Kasumi-1 (cell line): ENCODE measurements at regions not wholly inside any gene's neighbourhood (a gene's known extent, or its start where the extent isn't known, plus 50 kb on each side); places are given as distances from the start of the nearest gene placed in this dataset.

Experiments
- DNase-seq, 2 experiments: peaks; one replicate each; lab custom pipeline; 2025; lab: John Stamatoyannopoulos, UW

DNA sequence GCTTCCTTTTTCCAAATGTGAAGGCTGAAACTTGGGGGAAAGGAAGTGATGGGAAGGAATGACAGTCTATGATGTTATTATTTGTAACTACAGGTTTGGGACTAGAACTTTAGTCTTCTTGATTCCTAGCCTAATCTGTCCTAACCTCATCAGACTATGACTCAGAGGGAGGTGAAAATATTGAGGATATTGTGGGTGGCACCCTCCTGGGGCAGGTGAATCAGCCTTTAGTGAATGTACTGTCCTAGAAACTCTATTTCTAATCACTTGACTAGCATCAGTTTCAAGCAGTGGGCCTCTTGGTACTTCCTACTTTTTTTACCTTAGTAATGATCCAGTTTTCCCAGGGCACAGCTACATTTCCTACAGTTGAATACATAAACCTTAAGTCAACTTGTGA is 829.0 kb upstream of the API5 start:
- DNase-seq, result no peak

DNA sequence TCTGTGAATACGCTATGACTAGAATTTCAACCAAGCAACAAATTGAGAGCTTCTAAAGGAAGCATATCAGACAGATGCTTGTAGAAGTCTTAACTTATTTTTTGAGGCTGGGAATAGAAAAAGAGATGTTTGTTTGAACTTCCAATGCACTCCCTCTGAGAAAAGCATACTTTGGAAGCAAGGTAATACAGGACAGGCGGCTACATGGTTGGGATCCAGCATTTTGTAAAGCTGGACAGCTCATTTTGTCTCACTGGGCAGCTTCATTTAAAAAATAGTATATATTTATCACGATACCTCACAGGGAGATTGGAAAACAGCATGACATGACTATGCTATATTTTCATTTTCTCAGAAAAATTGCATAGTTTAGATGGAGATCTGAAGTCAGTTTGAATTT is 821.3 kb upstream of the API5 start:
- DNase-seq, result no peak

DNA sequence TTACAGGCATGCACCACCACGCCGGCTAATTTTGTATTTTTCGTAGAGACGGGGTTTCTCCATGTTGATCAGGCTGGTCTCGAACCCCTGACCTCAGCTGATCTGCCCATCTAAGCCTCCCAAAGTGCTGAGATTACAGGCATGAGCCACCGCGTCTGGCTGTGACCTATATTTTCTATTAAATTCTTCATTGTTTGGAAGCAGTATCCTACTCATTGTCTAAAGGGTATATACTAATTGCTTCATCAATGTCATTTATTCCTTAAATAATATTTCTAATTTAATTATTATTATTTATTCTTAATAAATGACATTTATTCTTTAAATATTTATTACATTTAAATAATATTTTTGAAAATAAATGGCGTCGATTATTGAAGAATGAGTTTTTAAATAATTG is 817.3 kb upstream of the API5 start:
- no peak for DNase-seq

DNA sequence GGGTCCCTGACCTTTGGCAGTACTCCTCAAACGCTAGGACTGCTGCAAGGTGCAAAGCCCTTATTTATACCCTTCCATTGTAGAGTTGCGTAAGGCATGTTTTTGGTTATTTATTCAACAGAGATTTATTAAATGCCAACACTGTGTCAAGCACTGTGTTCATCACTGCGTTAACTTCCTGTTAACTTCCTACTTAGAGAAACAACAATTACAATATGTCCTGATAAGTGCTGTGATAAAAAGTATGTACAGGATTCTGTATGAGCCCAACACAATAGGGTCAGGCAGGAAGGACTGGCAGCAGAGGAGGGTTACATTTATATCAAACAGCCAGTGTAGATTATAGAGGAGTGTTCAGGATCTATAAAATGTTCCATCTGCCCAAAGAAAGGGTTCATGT is 812.8 kb upstream of the API5 start:
- no peak for DNase-seq

DNA sequence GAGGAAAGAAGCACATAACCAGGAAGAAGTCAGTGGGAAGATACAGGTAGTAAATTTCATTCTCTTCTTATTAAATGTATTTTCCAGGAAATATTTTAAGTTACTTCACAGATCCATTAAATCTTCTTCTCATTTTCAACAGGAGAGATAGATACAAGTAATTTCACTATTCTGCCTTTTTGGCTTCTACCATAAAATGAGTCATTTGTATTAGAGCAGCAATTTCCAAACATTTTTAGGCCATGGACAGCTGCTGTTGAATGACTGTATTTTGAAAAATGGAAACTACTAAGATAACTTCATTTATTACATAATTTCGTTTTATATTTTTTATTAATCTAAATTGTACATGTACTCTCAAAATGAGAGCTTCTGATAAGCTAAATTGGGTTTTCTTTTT is 809.6 kb upstream of the API5 start:
- DNase-seq, result no peak

DNA sequence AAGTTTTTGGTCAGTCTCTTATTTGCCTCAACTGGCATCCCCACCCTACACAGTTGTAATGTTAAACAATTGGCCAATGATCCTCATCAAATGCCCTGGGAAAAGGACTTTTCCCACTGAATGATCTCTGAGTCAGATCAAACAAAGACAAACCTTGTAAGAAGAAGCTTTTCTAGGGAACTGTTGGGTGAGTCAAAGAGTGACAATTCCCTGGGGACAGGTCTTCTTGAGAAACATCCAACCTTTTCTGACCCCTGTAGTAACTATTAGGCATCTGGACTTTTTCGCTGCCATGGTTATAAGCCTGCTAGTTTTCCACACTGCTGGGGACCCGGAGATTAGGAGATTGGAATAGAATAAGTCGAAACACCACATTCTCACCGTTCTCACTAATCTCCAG is 789.8 kb upstream of the API5 start:
- DNase-seq, result no peak

DNA sequence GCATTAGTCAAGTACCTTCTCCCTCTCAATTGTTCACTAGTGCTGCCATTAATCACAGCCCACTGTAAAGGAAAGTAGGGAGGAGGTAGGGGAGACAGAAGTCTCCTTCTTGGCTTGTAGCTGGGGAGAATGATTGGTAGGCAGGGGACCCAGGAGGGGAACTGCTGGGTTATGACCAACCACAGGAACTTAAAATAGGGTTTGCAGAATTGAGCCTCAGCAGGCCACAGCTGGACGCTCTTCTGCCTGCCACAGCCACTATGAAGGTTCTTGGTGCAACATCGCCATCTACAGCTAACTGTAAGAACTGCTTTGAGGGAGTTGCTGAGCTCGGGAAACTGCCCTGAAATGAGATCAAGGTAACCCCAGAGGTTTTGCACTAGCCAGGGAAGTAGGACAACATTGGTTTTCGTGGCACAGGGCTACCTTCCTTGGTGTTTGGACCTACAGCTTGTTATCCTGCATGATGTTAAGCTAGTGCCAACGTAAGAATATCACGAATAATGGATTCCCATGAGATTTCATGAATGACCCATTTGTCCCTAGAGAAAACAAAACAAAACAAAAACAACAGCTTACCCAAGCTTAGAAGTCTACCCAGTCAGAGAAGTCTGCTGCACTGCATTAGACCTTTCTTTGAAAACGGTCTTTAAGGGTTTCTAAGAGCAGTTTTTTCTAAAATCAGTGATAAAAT is 787.1 kb upstream of the API5 start:
- DNase-seq, result peak; percentile 74 to 75

DNA sequence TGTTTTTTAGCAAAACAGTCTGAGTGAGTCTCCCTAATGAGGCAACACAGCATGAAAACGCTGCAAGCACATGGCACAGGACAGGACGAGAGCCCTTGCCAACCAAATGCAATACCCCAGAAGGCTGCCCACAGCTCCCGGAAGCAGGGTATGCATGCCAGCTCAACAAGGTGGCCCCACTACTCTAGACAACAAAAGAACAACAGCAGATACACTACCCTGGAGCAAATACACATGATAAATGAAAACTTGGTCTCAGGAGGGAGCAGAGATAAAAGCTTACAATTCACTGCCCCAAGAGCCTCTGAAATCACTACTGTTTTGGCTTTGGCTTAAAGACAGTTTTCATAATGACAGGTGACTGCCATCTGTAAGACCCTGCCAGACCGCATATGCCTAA is 785.4 kb upstream of the API5 start:
- no peak for DNase-seq

DNA sequence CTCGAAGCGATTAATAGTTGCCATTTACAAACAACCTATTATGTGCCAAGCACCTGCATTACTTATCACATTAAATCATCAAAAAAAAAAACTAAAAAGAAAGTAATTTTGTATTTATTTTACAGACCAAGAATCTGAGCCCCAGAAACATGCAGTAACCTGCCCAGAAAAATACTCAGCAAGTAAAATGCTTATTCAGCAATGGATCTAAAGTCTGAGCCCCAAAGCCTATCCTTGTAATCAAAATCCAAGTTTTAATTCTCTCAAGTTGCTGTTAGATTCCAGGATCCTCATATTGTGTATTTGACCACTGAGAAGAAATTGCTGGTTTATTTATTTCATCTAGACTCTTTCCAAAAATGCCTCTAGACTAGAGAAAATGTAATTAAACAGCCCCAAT is 783.3 kb upstream of the API5 start:
- DNase-seq, result no peak

DNA sequence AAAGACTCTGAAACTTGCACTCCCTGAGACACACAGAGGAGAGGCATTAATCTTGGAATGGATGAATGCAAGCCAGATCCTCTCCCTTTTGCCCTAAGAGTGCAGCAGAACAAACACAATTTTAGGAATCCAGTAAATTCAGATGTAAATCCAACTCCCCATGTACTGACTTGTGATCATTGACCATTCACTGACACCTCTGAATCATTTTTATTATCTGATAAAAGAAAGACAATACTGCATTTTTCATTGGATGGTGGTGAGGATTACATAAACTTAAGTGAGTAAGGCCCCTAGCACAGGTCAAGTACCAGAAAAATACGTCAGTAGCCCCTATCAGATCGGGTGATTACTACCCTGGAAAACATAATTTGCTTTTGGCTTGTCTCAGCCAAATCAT is 782.9 kb upstream of the API5 start:
- DNase-seq, result no peak

DNA sequence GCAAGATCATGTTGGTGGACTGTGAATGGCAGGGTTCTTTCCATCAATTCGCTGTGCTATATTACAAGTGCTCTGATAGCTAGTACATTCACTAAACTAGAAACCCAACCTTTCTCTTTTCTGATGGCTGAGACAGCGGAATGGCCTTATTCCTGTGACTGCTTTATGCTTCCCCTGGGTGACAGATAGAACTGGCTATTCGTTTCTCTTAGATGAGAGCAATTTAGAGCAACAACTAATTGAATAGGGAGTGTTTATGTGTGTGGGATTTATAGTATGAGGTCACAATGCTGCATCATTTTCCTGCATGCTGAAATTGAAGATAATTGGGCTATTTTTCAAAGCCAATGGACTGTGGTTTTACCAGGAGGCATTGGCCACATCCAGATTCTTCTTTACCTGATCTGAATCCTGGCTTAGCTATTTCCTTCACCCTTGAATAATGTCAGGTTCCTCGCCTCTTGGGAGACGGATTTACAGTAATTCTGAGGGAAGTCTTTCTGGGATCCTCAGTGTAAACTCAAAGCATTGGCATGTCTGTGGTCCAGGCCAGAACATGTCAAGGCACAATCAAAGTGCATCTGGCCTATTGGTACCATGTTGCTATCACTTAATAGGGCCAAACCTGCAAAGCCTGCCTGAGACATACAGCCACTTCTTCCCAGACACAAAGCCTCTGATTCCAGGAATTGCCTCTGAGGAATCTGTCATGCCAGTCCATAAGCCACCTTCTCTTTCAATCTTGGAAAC is 775.0 kb upstream of the API5 start:
- no peak for DNase-seq

DNA sequence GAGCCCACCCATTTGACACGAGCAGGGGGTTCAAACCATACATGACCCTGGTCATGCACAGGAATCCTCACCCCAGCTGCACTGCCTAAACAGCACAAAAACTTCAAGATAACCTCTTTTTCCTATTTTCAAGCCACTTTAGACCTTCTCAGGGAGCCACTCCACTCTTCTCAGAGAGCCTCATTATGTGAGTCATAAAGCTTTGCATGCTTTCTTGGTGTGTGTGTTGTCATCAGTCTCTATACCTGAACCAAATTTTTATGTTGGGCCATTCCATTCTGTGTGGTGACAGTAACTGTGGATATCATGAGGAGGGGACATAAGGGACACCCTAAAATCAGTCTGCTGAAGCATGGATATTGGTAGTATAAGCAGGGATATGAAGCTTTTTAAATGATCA is 769.5 kb upstream of the API5 start:
- no peak for DNase-seq

DNA sequence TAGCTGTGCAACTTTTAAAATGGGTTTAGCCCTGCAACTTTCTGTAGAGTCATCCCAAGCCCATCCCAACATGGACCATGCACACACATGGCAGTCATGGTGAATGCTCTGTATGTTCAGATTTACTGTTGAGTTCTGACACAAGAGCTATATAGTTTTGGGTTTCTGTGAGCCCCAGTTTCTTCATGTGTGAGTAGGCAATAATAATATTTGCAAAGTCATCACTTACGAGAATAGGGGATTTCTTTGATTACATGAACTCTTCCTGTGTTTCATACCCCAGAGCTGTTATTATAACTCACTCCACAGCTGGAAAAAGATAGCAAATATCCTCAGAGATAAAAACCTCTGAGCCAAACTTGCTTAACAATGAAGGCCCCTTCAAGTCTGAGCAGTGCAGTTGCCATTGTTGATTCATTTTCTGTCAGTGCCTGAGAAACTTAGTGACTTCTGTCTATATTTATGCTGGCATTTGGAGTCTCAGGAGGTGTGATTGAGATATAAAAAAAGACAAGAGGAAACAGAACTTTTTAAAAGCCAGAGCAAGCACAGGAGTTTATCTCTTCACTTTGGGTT is 767.9 kb upstream of the API5 start:
- no peak for DNase-seq

DNA sequence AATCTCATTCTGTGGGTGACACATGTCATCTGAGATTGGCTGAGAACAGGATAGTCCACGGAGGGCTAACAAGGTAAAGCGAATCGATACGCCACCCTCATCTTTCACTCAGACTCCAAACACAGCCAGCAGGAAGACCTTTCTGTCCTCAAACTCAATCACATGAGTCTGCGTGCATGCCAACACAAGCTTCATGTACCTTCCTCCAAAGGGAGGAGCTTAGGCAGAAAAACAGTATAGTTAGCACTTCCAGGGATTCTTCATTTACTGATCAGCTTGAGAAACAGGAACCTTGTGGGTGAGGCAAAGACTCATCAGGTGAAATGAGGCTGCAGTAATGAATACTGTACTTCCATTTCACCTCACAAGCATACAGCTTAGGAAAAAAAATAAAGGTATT is 767.1 kb upstream of the API5 start:
- DNase-seq, result no peak

DNA sequence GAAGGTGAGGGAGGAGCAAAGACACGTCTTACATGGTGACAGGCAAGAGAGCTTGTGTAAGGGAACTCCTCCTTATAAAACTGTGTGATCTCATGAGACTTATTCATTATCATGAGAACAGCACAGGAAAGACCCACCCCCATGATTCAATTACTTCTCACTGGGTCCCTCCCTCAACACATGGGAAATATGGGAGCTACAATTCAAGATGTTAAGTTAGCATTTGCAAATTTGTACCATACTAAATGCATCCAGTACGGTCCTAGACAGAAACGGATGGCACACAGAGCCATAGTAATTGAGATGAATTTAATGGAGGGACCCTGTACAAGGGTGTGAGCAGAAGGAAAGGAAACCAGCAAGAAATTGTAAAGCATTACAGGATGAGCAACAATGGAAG is 765.8 kb upstream of the API5 start:
- no peak for DNase-seq

DNA sequence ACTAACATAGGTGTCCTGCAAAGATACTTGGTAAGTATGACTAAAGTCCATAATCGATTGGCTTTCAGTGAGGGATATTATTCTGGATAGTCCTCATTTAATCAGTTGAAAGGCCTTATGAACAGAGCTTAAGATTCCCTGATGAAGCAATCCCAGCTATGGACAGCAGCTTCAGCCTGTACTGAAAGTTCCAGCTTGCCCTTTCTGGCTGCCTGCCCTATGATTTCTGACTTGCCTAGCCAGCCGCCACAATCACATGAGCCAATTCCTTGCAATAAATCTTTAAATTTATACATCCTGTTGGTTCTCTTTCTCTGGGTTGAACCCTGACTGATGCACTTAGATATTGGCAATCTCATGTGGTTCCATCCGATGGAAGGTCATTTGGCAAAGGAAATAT is 759.0 kb upstream of the API5 start:
- no peak for DNase-seq

DNA sequence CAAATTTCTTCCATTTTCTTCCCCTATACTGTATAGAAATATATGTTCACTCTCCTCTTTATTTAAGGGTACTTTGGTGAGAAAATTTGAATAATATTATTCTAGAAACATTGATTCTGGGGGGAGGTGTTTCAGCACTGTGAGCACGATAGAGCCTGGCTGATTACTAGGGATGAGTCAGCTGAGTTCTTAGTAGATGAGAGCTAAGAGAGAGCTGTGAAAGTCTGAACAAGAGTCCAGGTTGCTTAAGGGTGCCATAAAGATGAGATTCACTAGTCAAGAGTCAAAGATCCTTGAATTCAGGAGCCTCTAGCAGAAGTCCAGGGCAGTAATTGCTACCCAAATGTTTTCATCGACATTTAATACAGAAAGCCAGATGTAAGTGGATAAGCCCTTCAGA is 756.6 kb upstream of the API5 start:
- DNase-seq, result no peak

DNA sequence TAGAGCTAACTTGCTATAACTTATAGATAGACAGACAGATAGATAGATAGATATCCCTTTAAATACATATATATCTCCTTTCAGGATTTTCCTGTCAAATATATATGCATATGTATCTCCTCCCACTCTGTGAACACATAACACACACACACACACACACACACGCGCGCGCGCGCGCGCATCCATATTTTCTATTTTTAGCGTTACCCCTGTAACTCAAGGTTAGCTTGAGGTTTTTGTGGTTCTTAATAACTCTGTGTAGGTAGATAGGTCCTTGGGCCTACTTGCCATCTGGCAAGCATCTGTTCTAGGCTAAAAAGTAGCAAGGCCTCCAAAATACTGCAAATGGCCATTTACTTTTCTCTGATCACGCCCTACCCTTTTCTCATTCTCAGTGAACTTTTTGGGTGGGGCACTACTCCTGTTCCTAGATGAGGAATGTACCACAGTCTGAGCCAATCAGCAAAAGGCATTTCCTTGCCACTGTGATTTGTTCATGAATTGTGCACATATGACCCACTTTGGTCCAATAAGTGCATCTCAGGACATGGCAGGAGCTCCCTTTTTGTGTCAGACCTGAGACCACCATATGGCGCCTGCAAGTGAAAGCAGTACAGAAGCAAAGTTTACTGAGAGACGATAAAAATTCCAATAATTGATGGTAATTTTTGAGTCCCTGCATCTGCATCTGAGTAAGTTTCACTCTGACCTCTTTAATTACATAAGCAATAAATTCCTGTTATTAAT is 740.5 kb upstream of the API5 start:
- DNase-seq, result no peak

DNA sequence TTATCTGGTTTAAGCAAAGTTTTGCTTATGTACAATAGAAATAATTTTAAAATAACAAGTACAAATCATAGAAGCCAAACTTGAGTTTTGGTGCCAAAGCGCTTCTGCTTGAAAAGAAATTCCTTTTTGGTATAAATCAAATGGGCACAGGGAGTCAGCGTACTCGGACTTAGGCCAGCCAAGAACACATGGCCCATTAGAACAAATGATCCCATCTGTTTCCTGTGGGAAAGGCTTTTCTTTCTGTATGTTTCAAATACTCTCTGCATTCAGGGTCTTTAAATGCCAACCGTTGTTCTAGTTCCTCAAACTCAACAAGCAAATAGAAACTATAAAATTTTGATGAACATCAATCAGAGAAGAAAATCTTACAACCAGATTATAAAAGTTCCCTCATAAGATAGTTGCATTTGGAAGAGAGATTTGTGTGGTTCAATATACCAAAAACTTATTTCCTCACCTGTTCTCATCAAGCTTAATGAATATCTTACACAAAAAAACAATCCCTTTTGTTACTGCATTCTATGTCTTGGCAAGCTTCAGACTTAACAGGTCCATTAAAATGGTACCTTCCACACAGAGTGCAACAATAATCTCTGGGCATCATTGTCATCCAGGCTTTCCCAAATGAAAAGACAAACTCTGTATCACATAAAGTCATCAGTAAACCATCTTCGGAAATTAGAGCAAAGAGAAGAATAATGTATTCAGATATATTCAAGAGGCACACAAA is 739.8 kb upstream of the API5 start:
- peak in 1 of 2 experiments; percentile 19 for DNase-seq

DNA sequence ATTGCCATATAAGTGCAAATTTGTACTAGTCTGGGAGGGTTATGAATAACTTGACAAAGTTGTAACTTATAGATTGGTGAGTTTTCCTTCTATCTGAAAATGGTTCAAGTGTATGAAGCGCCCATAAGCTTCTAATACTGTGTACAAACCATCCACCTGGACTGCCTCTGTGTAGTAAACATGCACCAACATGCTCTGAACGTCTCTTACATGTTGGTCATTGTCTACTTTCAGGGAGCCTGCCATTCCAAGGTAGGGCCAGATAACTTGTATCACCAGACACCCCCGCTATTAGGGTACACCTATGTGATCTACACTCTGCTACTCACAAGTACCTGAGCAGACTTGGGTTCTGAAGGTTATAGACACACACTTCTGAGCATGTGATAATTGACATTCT is 735.5 kb upstream of the API5 start:
- DNase-seq, result no peak

DNA sequence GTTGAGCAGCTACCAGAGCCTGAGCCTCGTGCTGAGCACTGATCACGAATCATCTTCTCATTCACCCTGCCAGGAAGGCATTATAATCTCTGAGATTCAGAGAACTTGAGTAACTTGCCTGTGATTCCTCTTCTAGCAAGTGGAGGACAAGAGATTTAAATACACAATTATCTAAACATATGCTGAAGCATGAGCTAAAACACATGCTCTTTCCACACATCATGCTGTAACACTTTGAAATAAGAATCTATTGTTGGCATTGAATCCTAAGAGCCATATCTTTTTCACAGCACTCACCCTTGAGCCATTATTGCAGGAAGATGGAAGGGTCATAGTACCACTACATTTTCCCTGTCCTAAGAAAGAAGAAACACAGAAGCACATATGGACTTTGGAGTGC is 722.5 kb upstream of the API5 start:
- no peak for DNase-seq

DNA sequence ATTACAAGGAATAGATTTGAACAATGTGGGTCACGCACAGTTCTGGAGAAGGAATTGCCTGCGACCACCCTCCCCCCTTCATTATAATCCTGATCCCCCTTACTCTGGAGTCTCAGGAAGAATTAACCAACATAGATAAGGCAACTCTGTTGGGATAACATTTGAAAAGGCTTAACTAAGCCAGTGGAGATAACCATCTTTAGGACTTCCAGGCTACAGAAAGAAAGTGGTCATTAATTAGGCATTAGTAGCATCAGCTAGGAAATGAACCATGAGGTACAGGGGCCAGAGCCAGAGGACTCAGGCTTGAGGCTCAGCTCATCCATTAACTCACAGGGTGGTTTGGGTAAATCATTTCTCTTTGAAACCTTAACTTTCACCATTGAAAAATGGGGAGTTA is 720.0 kb upstream of the API5 start:
- DNase-seq, result no peak
